NOMO-1 treated with dmso at 0.1 percent for 144 hours (cell line): ENCODE measurements at regions not wholly inside any gene's neighbourhood (a gene's known extent, or its start where the extent isn't known, plus 50 kb on each side); places are given as distances from the start of the nearest gene placed in this dataset.
"Not testable (repeated sequence)": the region's sequence is repeated elsewhere in the genome, so short reads cannot be mapped to it uniquely, and the experiment has no call there.

ENCODE experiments used
- DNase-seq: peaks from one replicate; lab custom pipeline; 2025; ENCODE audit not compliant: unreplicated experiment; lab: John Stamatoyannopoulos, UW

- no peak for DNase-seq
These were observed 50.4 kb upstream of the ARHGEF7 start for GRCh38 chr13:111064661-111065060.

- no peak for DNase-seq
These were observed 52.1 kb upstream of the ARHGEF7 start for GRCh38 chr13:111062966-111063365.

GRCh38 chr13:111062305-111062704, 52.8 kb upstream of the ARHGEF7 start:
- no peak for DNase-seq

- DNase-seq: no peak
These were observed 53.6 kb upstream of the ARHGEF7 start for GRCh38 chr13:111061358-111062045.

- no peak for DNase-seq
These were observed 54.7 kb upstream of the ARHGEF7 start for GRCh38 chr13:111060237-111060919.

GRCh38 chr13:111058796-111059506, 56.2 kb upstream of the ARHGEF7 start:
- DNase-seq: no peak

- not testable (repeated sequence) for DNase-seq
These were observed 56.8 kb upstream of the ARHGEF7 start for GRCh38 chr13:111058339-111058738.

GRCh38 chr13:111051726-111052232, 63.3 kb upstream of the ARHGEF7 start:
- DNase-seq: not testable (repeated sequence)

- DNase-seq: no peak
These were observed 63.9 kb upstream of the ARHGEF7 start for GRCh38 chr13:111051041-111051725.

GRCh38 chr13:111050539-111050879, 64.6 kb upstream of the ARHGEF7 start:
- DNase-seq: no peak

- no peak for DNase-seq
These were observed 65.1 kb upstream of the ARHGEF7 start for GRCh38 chr13:111049791-111050538.

GRCh38 chr13:111048387-111048786, 66.7 kb upstream of the ARHGEF7 start:
- DNase-seq: no peak

GRCh38 chr13:111047326-111047725, 67.8 kb upstream of the ARHGEF7 start:
- DNase-seq: peak; percentile 5

GRCh38 chr13:111046590-111047141, 68.4 kb upstream of the ARHGEF7 start:
- peak; percentile 60 for DNase-seq

- no peak for DNase-seq
These were observed 69.9 kb upstream of the ARHGEF7 start for GRCh38 chr13:111045170-111045569.

GRCh38 chr13:111044087-111044830, 70.9 kb upstream of the ARHGEF7 start:
- no peak for DNase-seq

GRCh38 chr13:111043575-111043982, 71.5 kb upstream of the ARHGEF7 start:
- no peak for DNase-seq

GRCh38 chr13:111042661-111043226, 72.4 kb upstream of the ARHGEF7 start:
- DNase-seq: no peak

- DNase-seq: no peak
These were observed 74.3 kb upstream of the ARHGEF7 start for GRCh38 chr13:111040830-111041229.
